ENCODE measurements at regions not wholly inside any gene's neighbourhood (a gene's known extent, or its start where the extent isn't known, plus 50 kb on each side); places are given as distances from the start of the nearest gene placed in this dataset.

DNA sequence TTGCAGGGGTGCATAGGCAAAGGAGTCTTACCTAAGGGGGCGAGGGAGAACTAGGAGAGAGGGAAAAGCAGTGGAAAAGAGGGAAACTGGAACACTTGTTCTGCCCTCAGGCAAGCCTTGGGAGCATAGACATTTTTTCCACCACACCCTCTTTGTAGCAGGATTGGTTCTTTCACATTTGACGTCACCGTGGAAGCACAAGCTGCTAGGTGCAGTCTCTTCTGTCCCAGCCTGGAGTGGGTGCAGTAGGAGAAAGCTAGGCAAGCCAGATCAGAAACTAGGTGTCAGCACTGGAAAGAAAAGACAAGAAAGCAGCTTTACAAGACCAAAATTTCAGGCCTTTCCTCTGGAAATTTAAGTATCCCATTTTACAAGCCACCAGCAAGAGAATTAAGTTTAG is 440.4 kb downstream of the EFNA5 start:
- no peak overlapping the region for H3K4me3 ChIP-seq (ENCODE audit: low read depth, low read length)
- no peak for DNase-seq (ENCODE audit: low read depth, low spot score)
- TF ChIP-seq, protein P1, sequence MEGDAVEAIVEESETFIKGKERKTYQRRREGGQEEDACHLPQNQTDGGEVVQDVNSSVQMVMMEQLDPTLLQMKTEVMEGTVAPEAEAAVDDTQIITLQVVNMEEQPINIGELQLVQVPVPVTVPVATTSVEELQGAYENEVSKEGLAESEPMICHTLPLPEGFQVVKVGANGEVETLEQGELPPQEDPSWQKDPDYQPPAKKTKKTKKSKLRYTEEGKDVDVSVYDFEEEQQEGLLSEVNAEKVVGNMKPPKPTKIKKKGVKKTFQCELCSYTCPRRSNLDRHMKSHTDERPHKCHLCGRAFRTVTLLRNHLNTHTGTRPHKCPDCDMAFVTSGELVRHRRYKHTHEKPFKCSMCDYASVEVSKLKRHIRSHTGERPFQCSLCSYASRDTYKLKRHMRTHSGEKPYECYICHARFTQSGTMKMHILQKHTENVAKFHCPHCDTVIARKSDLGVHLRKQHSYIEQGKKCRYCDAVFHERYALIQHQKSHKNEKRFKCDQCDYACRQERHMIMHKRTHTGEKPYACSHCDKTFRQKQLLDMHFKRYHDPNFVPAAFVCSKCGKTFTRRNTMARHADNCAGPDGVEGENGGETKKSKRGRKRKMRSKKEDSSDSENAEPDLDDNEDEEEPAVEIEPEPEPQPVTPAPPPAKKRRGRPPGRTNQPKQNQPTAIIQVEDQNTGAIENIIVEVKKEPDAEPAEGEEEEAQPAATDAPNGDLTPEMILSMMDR (IDR thresholded peaks at IDR 0.05; ENCODE audit: insufficient read depth, low read length, missing control alignments), result no peak
- ChIA-PET POLR2A (no interaction called here), CTCF (no interaction called here)

- ChIA-PET CTCF (no interaction called here), POLR2A (no interaction called here)
- no peak overlapping the region for H3K4me3 ChIP-seq (ENCODE audit: low read depth, low read length)
- no peak for DNase-seq (ENCODE audit: low read depth, low spot score)
- TF ChIP-seq, protein P1 (IDR thresholded peaks at IDR 0.05; ENCODE audit: insufficient read depth, low read length, missing control alignments), result no peak
These were observed 442.5 kb downstream of the EFNA5 start for GRCh38 chr5:107228226-107228625.

- TF ChIP-seq, protein P1 (IDR thresholded peaks at IDR 0.05; ENCODE audit: insufficient read depth, low read length, missing control alignments), result no peak
- no peak for DNase-seq (ENCODE audit: low read depth, low spot score)
- CTCF ChIA-PET, result no interaction called here
- no peak overlapping the region for H3K4me3 ChIP-seq (ENCODE audit: low read depth, low read length)
- POLR2A ChIA-PET, result interaction anchor here (0.6 kb wide), 1 partner anchor 717 kb away, joined by 3 read pairs; no protein-coding TSS in a partner anchor
These were observed 446.5 kb downstream of the EFNA5 start for GRCh38 chr5:107224272-107224671.

DNA sequence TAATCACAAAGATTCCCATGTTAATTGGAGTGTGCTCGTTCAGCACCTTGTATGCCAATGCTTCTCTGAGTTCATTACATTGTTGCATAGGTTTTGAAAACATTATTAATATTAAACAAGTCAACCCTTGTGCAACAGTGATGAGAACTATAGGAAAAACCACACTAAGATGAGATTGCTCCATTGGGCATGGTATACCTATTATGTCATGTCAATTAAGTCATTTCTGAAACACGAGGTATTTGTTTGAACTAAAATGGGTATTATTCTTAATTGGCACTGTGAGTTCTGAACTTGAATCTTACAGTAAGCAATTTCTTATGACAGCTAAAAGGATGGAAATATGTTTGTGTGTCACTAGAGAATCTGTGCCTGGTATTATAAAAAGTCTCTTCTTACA is 447.7 kb downstream of the EFNA5 start:
- no peak for DNase-seq (ENCODE audit: low read depth, low spot score)
- ChIA-PET POLR2A (no interaction called here), CTCF (no interaction called here)
- H3K4me3 ChIP-seq (ENCODE audit: low read depth, low read length), result no peak overlapping the region
- TF ChIP-seq, protein P1 (IDR thresholded peaks at IDR 0.05; ENCODE audit: insufficient read depth, low read length, missing control alignments), result no peak

DNA sequence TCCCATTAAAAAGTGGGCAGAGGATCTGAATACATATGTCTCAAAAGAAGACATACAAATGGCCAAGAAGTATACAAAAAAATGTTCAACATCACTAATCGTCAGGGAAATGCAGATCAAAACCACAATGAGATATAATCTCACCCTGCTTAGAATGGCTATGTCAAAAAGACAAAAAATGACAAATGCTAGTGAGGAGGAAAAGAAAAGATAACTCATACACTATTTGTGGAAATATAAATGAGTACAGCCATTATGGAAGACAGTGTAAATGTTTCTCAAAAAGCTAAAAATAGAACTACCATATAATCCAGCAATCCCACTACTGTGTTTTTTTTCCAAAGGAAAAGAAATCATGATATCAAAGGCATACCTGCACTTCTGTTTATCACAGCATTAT is 450.7 kb downstream of the EFNA5 start:
- CTCF ChIA-PET, result no interaction called here
- H3K4me3 ChIP-seq (ENCODE audit: low read depth, low read length), result no peak overlapping the region
- TF ChIP-seq, protein P1 (IDR thresholded peaks at IDR 0.05; ENCODE audit: insufficient read depth, low read length, missing control alignments), result no peak
- POLR2A ChIA-PET, result no interaction called here
- no peak for DNase-seq (ENCODE audit: low read depth, low spot score)

- H3K4me3 ChIP-seq (ENCODE audit: low read depth, low read length), result no peak overlapping the region
- CTCF ChIA-PET, result no interaction called here
- DNase-seq (ENCODE audit: low read depth, low spot score), result peak; percentile 2
- POLR2A ChIA-PET, result no interaction called here
- TF ChIP-seq, protein P1 (IDR thresholded peaks at IDR 0.05; ENCODE audit: insufficient read depth, low read length, missing control alignments), result no peak
These were observed 452.1 kb downstream of the EFNA5 start for GRCh38 chr5:107218457-107219193.
